Peyer's patch (tissue), 4 donors: ENCODE measurements at regions not wholly inside any gene's neighbourhood (a gene's known extent, or its start where the extent isn't known, plus 50 kb on each side); places are given as distances from the start of the nearest gene placed in this dataset.

Source experiments
- CTCF ChIP-seq, 6 experiments: fragments of 450-650 bp in 4 of 6; fragments of 200-600 bp in 2 of 6; sonication (generic) in 1 of 6; IDR thresholded peaks; one replicate each; pipeline ENCODE4 v1.5.1; 2017 to 2019; ENCODE audit warnings: antibody characterized with exemption in 6 of 6, mild to moderate bottlenecking in 3 of 6, moderate library complexity in 1 of 6
- POLR2A ChIP-seq, 2 donors: fragments of 450-650 bp; IDR thresholded peaks; one replicate each; pipeline ENCODE4 v1.5.1; 2017; ENCODE audit warnings: antibody characterized with exemption in 2 of 2, mild to moderate bottlenecking in 2 of 2, moderate library complexity in 2 of 2

- TF ChIP-seq CTCF (IDR thresholded peaks at IDR 0.05) (no peak), POLR2A (IDR thresholded peaks at IDR 0.05) (no peak)
These were observed 116.5 kb upstream of the BARHL2 start for GRCh38 chr1:90833466-90834110.
